ENCODE measurements at regions not wholly inside any gene's neighbourhood (a gene's known extent, or its start where the extent isn't known, plus 50 kb on each side); places are given as distances from the start of the nearest gene placed in this dataset.

GRCh38 chr22:27546157-27546935 is 255.2 kb downstream of the MN1 start:
- DNase-seq (no peak), ATAC-seq (ENCODE audit: low read depth) (no peak)
- H3K27me3 ChIP-seq (replicated peaks in 1 of 4; ENCODE audit: control extremely low read depth in 1 of 4, control insufficient read depth in 3 of 4, insufficient read depth in 4 of 4, low read length in 3 of 4): no peaks in the 10 kb centered on the region
- no peak for TF ChIP-seq CTCF (IDR thresholded peaks at IDR 0.05)
- no peak for TF ChIP-seq EZH2 (IDR thresholded peaks at IDR 0.05; ENCODE audit: borderline replicate concordance, insufficient read depth, low read depth, low read length, poor library complexity, severe bottlenecking)
- H4K20me1 ChIP-seq (ENCODE audit: control insufficient read depth, insufficient read depth, low read length, poor library complexity, severe bottlenecking): no peaks in the 10 kb centered on the region
- H3K4me1 ChIP-seq (ENCODE audit: control insufficient read depth in 2 of 2, insufficient read depth in 2 of 2, low read length in 2 of 2): no peaks in the 10 kb centered on the region
- no peak overlapping the region for H3K4me2 ChIP-seq (replicated peaks; ENCODE audit: low read depth, low read length, poor library complexity, severe bottlenecking)
- no peaks in the 10 kb centered on the region for H3K79me2 ChIP-seq (ENCODE audit: control insufficient read depth, insufficient read depth, low read length)
- Mint-ChIP-seq H3K4me3 (no peak overlapping the region), H3K27ac (no peak overlapping the region), H3K27me3 (peaks cover 5% of the 10 kb centered on the region), H3K9me3 (ENCODE audit: insufficient read depth) (no peaks in the 10 kb centered on the region), H3K4me1 (no peaks in the 10 kb centered on the region)
- H3K4me3 ChIP-seq (ENCODE audit: control extremely low read depth in 1 of 5, extremely low read depth in 1 of 5, insufficient read depth in 1 of 5, low read depth in 2 of 5, low read length in 4 of 5): no peak overlapping the region
- CTCF ChIA-PET: no interaction called here
- H3K9ac ChIP-seq (ENCODE audit: low read length): no peak overlapping the region
- H3K9me3 ChIP-seq (ENCODE audit: control extremely low read depth in 1 of 3, control insufficient read depth in 2 of 3, insufficient read depth in 1 of 3, low read length in 2 of 3): no peaks in the 10 kb centered on the region
- H3K27ac ChIP-seq (ENCODE audit: low read length in 2 of 2): no peak overlapping the region
- POLR2A ChIA-PET: no interaction called here
- H2AFZ ChIP-seq (ENCODE audit: insufficient read depth, low read depth, low read length, poor library complexity, severe bottlenecking): no peak overlapping the region
- WGBS (ENCODE audit: insufficient coverage): 93% methylated on average over 11 of the region's 18 CpGs
- no peaks in the 10 kb centered on the region for H3K36me3 ChIP-seq (replicated peaks in 1 of 2; ENCODE audit: control extremely low read depth in 1 of 2, control insufficient read depth in 1 of 2, extremely low read depth in 1 of 2, insufficient read depth in 2 of 2, low read length in 1 of 2)
- intact Hi-C loops (cut with micrococcal nuclease): no loop called here

- 87% methylated on average over 6 of the region's 7 CpGs for WGBS (ENCODE audit: insufficient coverage)
- Mint-ChIP-seq H3K27ac (no peak overlapping the region), H3K4me1 (no peaks in the 10 kb centered on the region), H3K4me3 (no peak overlapping the region), H3K9me3 (ENCODE audit: insufficient read depth) (peaks cover 4% of the 10 kb centered on the region), H3K27me3 (peaks cover 4% of the 10 kb centered on the region)
- Histone ChIP-seq H4K20me1 (ENCODE audit: control insufficient read depth, insufficient read depth, low read length, poor library complexity, severe bottlenecking) (no peaks in the 10 kb centered on the region), H3K79me2 (ENCODE audit: control insufficient read depth, insufficient read depth, low read length) (no peaks in the 10 kb centered on the region), H3K4me3 (ENCODE audit: control extremely low read depth in 1 of 5, extremely low read depth in 1 of 5, insufficient read depth in 1 of 5, low read depth in 2 of 5, low read length in 4 of 5) (no peak overlapping the region), H2AFZ (ENCODE audit: insufficient read depth, low read depth, low read length, poor library complexity, severe bottlenecking) (no peak overlapping the region), H3K4me1 (ENCODE audit: control insufficient read depth in 2 of 2, insufficient read depth in 2 of 2, low read length in 2 of 2) (no peaks in the 10 kb centered on the region), H3K4me2 (replicated peaks; ENCODE audit: low read depth, low read length, poor library complexity, severe bottlenecking) (no peak overlapping the region), H3K27me3 (replicated peaks in 1 of 4; ENCODE audit: control extremely low read depth in 1 of 4, control insufficient read depth in 3 of 4, insufficient read depth in 4 of 4, low read length in 3 of 4) (no peaks in the 10 kb centered on the region), H3K9me3 (ENCODE audit: control extremely low read depth in 1 of 3, control insufficient read depth in 2 of 3, insufficient read depth in 1 of 3, low read length in 2 of 3) (no peaks in the 10 kb centered on the region), H3K27ac (ENCODE audit: low read length in 2 of 2) (no peak overlapping the region), H3K36me3 (replicated peaks in 1 of 2; ENCODE audit: control extremely low read depth in 1 of 2, control insufficient read depth in 1 of 2, extremely low read depth in 1 of 2, insufficient read depth in 2 of 2, low read length in 1 of 2) (no peaks in the 10 kb centered on the region), H3K9ac (ENCODE audit: low read length) (no peak overlapping the region)
- POLR2A ChIA-PET: no interaction called here
- DNase-seq (no peak), ATAC-seq (ENCODE audit: low read depth) (no peak)
- CTCF ChIA-PET: no interaction called here
- intact Hi-C loops (cut with micrococcal nuclease): no loop called here
- TF ChIP-seq CTCF (IDR thresholded peaks at IDR 0.05) (no peak), EZH2 (IDR thresholded peaks at IDR 0.05; ENCODE audit: borderline replicate concordance, insufficient read depth, low read depth, low read length, poor library complexity, severe bottlenecking) (no peak)
These were observed 250.2 kb downstream of the MN1 start for GRCh38 chr22:27551402-27551801.
